ENCODE measurements at regions not wholly inside any gene's neighbourhood (a gene's known extent, or its start where the extent isn't known, plus 50 kb on each side); places are given as distances from the start of the nearest gene placed in this dataset.
A peak's percentile ranks its signal among the peaks of the same experiment; 100 is the strongest.

- H2AFZ ChIP-seq (ENCODE audit: low read length): no peak overlapping the region
- no TSS peak for BruUV-seq (replicated peaks)
- TF ChIP-seq EZH2 (IDR thresholded peaks at IDR 0.05; ENCODE audit: low read length, unreplicated experiment): no peak
- no peak for TF ChIP-seq EZH2phosphoT487 (IDR thresholded peaks at IDR 0.05; ENCODE audit: borderline replicate concordance, low read length)
- TF ChIP-seq, protein P1, sequence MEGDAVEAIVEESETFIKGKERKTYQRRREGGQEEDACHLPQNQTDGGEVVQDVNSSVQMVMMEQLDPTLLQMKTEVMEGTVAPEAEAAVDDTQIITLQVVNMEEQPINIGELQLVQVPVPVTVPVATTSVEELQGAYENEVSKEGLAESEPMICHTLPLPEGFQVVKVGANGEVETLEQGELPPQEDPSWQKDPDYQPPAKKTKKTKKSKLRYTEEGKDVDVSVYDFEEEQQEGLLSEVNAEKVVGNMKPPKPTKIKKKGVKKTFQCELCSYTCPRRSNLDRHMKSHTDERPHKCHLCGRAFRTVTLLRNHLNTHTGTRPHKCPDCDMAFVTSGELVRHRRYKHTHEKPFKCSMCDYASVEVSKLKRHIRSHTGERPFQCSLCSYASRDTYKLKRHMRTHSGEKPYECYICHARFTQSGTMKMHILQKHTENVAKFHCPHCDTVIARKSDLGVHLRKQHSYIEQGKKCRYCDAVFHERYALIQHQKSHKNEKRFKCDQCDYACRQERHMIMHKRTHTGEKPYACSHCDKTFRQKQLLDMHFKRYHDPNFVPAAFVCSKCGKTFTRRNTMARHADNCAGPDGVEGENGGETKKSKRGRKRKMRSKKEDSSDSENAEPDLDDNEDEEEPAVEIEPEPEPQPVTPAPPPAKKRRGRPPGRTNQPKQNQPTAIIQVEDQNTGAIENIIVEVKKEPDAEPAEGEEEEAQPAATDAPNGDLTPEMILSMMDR (conservative IDR thresholded peaks at IDR 0.05; ENCODE audit: low read depth, low read length): no peak
- H3K4me2 ChIP-seq (ENCODE audit: low read length): peak overlapping the region; percentile 72
- peaks cover 6% of the 10 kb centered on the region for H3F3A ChIP-seq (ENCODE audit: low read length, unreplicated experiment)
- POLR2A ChIA-PET (ENCODE audit: unreplicated experiment): interaction anchor here (0.6 kb wide), 1 partner anchor 11 kb away, joined by 4 read pairs; no protein-coding TSS in a partner anchor
- ATAC-seq (peak; percentile 56), DNase-seq (peak; percentile 65)
- H3K79me2 ChIP-seq (ENCODE audit: low read length): no peaks in the 10 kb centered on the region
- no peaks in the 10 kb centered on the region for H3K36me3 ChIP-seq (ENCODE audit: low read depth, low read length)
- CTCF ChIA-PET: no interaction called here
- peak overlapping the region; percentile 25; the same call in 1 of the 2 replicates for H3K4me3 ChIP-seq (ENCODE audit: low read length)
- intact Hi-C loops (cut with micrococcal nuclease): loop anchor here (2.0 kb wide), 2 partner anchors 13 to 67 kb away; no protein-coding TSS in a partner anchor
- no peaks in the 10 kb centered on the region for H3K27me3 ChIP-seq (ENCODE audit: low read length)
- H4K20me1 ChIP-seq (ENCODE audit: low read length): no peaks in the 10 kb centered on the region
- H3K4me1 ChIP-seq (ENCODE audit: insufficient read depth, low read length): peaks cover 30% of the 10 kb centered on the region
- peak overlapping the region; percentile 94 for H3K27ac ChIP-seq (ENCODE audit: low read length)
- H3K9me3 ChIP-seq (ENCODE audit: low read length): no peaks in the 10 kb centered on the region
- H3K9ac ChIP-seq (ENCODE audit: low read length): peak overlapping the region; percentile 51; the same call in 1 of the 2 replicates
- H3K9me2 ChIP-seq (replicated peaks; ENCODE audit: low read length): no peaks in the 10 kb centered on the region
These were observed 90.1 kb upstream of the DMRT1 start for GRCh38 chr9:751137-752051.

GRCh38 chr9:752201-752600, 89.3 kb upstream of the DMRT1 start:
- H3K36me3 ChIP-seq (ENCODE audit: low read depth, low read length): no peaks in the 10 kb centered on the region
- no peak overlapping the region for H3K9ac ChIP-seq (ENCODE audit: low read length)
- intact Hi-C loops (cut with micrococcal nuclease): loop anchor here (2.0 kb wide), 2 partner anchors 13 to 67 kb away; no protein-coding TSS in a partner anchor
- no peaks in the 10 kb centered on the region for H3K9me2 ChIP-seq (replicated peaks; ENCODE audit: low read length)
- ATAC-seq (peak; percentile 58), DNase-seq (peak; percentile 82)
- no peaks in the 10 kb centered on the region for H4K20me1 ChIP-seq (ENCODE audit: low read length)
- TF ChIP-seq EZH2phosphoT487 (IDR thresholded peaks at IDR 0.05; ENCODE audit: borderline replicate concordance, low read length) (no peak), EZH2 (IDR thresholded peaks at IDR 0.05; ENCODE audit: low read length, unreplicated experiment) (no peak)
- TF ChIP-seq, protein P1 (conservative IDR thresholded peaks at IDR 0.05; ENCODE audit: low read depth, low read length): no peak
- ChIA-PET CTCF (no interaction called here), POLR2A (ENCODE audit: unreplicated experiment) (interaction anchor here (0.6 kb wide), 2 partner anchors 12 to 68 kb away, joined by 4 to 5 read pairs; no protein-coding TSS in a partner anchor)
- BruUV-seq (replicated peaks): no TSS peak
- H3K79me2 ChIP-seq (ENCODE audit: low read length): no peaks in the 10 kb centered on the region
- no peak overlapping the region for H3K4me3 ChIP-seq (ENCODE audit: low read length)
- H3K27me3 ChIP-seq (ENCODE audit: low read length): no peaks in the 10 kb centered on the region
- H3K27ac ChIP-seq (ENCODE audit: low read length): peak overlapping the region; percentile 94
- no peaks in the 10 kb centered on the region for H3K9me3 ChIP-seq (ENCODE audit: low read length)
- peak overlapping the region; percentile 72 for H3K4me2 ChIP-seq (ENCODE audit: low read length)
- H3F3A ChIP-seq (ENCODE audit: low read length, unreplicated experiment): peaks cover 6% of the 10 kb centered on the region
- H2AFZ ChIP-seq (ENCODE audit: low read length): no peak overlapping the region
- H3K4me1 ChIP-seq (ENCODE audit: insufficient read depth, low read length): peaks cover 30% of the 10 kb centered on the region
